ENCODE measurements at regions not wholly inside any gene's neighbourhood (a gene's known extent, or its start where the extent isn't known, plus 50 kb on each side); places are given as distances from the start of the nearest gene placed in this dataset.

- TF ChIP-seq EZH2 (IDR thresholded peaks at IDR 0.05; ENCODE audit: borderline replicate concordance, low read length) (no peak), CTCF (IDR thresholded peaks at IDR 0.05; ENCODE audit: low read length) (no peak)
Measured at GRCh38 chrX:114365065-114365834, 218.6 kb upstream of the HTR2C start.

All from OCI-LY1 (cell line).